Liver (tissue), 8 donors: ENCODE measurements at regions not wholly inside any gene's neighbourhood (a gene's known extent, or its start where the extent isn't known, plus 50 kb on each side); places are given as distances from the start of the nearest gene placed in this dataset.

Source experiments
- DNase-seq: peaks from one replicate; pipeline ENCODE4 v3.0.0-alpha.2; 2017; ENCODE audit warnings: low spot score
- H3K27ac ChIP-seq, 2 donors: one replicate each; pipeline ENCODE4 v1.7.0; 2013; ENCODE audit warnings: inconsistent platforms in 2 of 2, low read length in 2 of 2, control low read depth in 1 of 2, low read depth in 1 of 2, mild to moderate bottlenecking in 1 of 2
- H3K27me3 ChIP-seq, 4 donors: one replicate each; pipeline versions ENCODE4 v1.6.1 to v1.7.0; 2013; ENCODE audit warnings: low read length in 3 of 4, inconsistent platforms in 1 of 4, mild to moderate bottlenecking in 1 of 4, moderate library complexity in 1 of 4; ENCODE audit not compliant: control insufficient read depth in 4 of 4, insufficient read depth in 4 of 4
- H3K36me3 ChIP-seq, 4 donors: one replicate each; pipeline versions ENCODE4 v1.6.1 to v1.7.0; 2013; ENCODE audit warnings: low read length in 3 of 4, mild to moderate bottlenecking in 3 of 4, low read depth in 1 of 4, moderate library complexity in 1 of 4; ENCODE audit not compliant: control insufficient read depth in 4 of 4, insufficient read depth in 3 of 4
- H3K4me1 ChIP-seq, 4 donors: one replicate each; pipeline versions ENCODE4 v1.6.1 to v1.7.0; 2013; ENCODE audit warnings: low read length in 3 of 4, mild to moderate bottlenecking in 3 of 4, moderate library complexity in 1 of 4; ENCODE audit not compliant: control insufficient read depth in 4 of 4, insufficient read depth in 4 of 4
- H3K4me3 ChIP-seq, 3 donors: one replicate each; pipeline versions ENCODE4 v1.6.1 to v1.7.0; 2013; ENCODE audit warnings: low read length in 3 of 3, control low read depth in 1 of 3, low read depth in 1 of 3, mild to moderate bottlenecking in 1 of 3
- H3K9ac ChIP-seq, 2 donors: one replicate each; pipeline ENCODE4 v1.7.0; 2013; ENCODE audit warnings: low read length in 2 of 2, mild to moderate bottlenecking in 2 of 2, moderate library complexity in 2 of 2, control low read depth in 1 of 2, low read depth in 1 of 2
- H3K9me3 ChIP-seq, 4 donors: one replicate each; pipeline versions ENCODE4 v1.6.1 to v1.7.0; 2013; ENCODE audit warnings: low read length in 3 of 4; ENCODE audit not compliant: control insufficient read depth in 4 of 4
- EGR1 ChIP-seq, 2 donors: IDR thresholded peaks; 2 replicates each; pipeline ENCODE4 v1.6.1; 2016 to 2018; ENCODE audit warnings: antibody characterized with exemption in 2 of 2, low read depth in 2 of 2
- FOXA1 ChIP-seq: IDR thresholded peaks from 2 replicates; pipeline ENCODE4 v1.6.1; 2016; ENCODE audit warnings: antibody characterized with exemption
- FOXA2 ChIP-seq: IDR thresholded peaks from 2 replicates; pipeline ENCODE4 v1.6.1; 2016; ENCODE audit warnings: antibody characterized with exemption
- GABPA ChIP-seq, 2 donors: IDR thresholded peaks in 1 of 2; conservative IDR thresholded peaks in 1 of 2; 2 replicates each; pipeline ENCODE4 v1.6.1; 2016; ENCODE audit warnings: antibody characterized with exemption in 2 of 2, mild to moderate bottlenecking in 1 of 2, moderate library complexity in 1 of 2
- HNF4A ChIP-seq, 2 donors: conservative IDR thresholded peaks; 2 replicates each; pipeline ENCODE4 v1.6.1; 2016; ENCODE audit warnings: antibody characterized with exemption in 2 of 2, mild to moderate bottlenecking in 2 of 2
- HNF4G ChIP-seq: IDR thresholded peaks from 2 replicates; pipeline ENCODE4 v1.6.1; 2016; ENCODE audit warnings: antibody characterized with exemption
- JUND ChIP-seq, 2 donors: IDR thresholded peaks; 2 replicates each; pipeline ENCODE4 v1.6.1; 2016; ENCODE audit warnings: antibody characterized with exemption in 2 of 2
- NR2F2 ChIP-seq: IDR thresholded peaks from 2 replicates; pipeline ENCODE4 v1.6.1; 2016; ENCODE audit warnings: antibody characterized with exemption
- RAD21 ChIP-seq, 2 donors: IDR thresholded peaks; 2 replicates each; pipeline ENCODE4 v1.6.1; 2016; ENCODE audit warnings: antibody characterized with exemption in 2 of 2, mild to moderate bottlenecking in 2 of 2
- RXRA ChIP-seq, 2 donors: IDR thresholded peaks; 2 replicates each; pipeline ENCODE4 v1.6.1; 2017 to 2018; ENCODE audit warnings: antibody characterized with exemption in 2 of 2, mild to moderate bottlenecking in 1 of 2
- SP1 ChIP-seq: IDR thresholded peaks from 2 replicates; pipeline ENCODE4 v1.6.1; 2018; ENCODE audit warnings: antibody characterized with exemption, mild to moderate bottlenecking
- TAF1 ChIP-seq: conservative IDR thresholded peaks from 2 replicates; pipeline ENCODE4 v1.6.1; 2016; ENCODE audit warnings: antibody characterized with exemption, mild to moderate bottlenecking
- YY1 ChIP-seq: IDR thresholded peaks from 2 replicates; pipeline ENCODE4 v1.6.1; 2016; ENCODE audit warnings: antibody characterized with exemption, mild to moderate bottlenecking
- WGBS: extraction: QIAGEN DNeasy Blood & Tissue Kit; methylation state at CpG from one replicate; pipeline ENCODE4 v1.1.7; 2013; 5-methylcytosine and 5-hydroxymethylcytosine counted together
- TF ChIP-seq, protein P1 (sequence below): IDR thresholded peaks from 2 replicates; pipeline ENCODE4 v1.6.1; 2016; ENCODE audit warnings: antibody characterized with exemption
- TF ChIP-seq, protein P2 (sequence below): IDR thresholded peaks from 2 replicates; pipeline ENCODE4 v1.6.1; 2016; ENCODE audit warnings: antibody characterized with exemption
- TF ChIP-seq, protein P3 (sequence below): IDR thresholded peaks from 2 replicates; pipeline ENCODE4 v1.6.1; 2016; ENCODE audit warnings: antibody characterized with exemption
- TF ChIP-seq, protein P4 (sequence below): fragments of 150-350 bp; IDR thresholded peaks from 2 replicates; pipeline ENCODE4 v1.5.1; 2017; ENCODE audit warnings: improper control_type of control experiment, low read depth, low read length; ENCODE audit not compliant: missing input control
- TF ChIP-seq, protein P5 (sequence below): IDR thresholded peaks from 2 replicates; pipeline ENCODE4 v1.6.1; 2016; ENCODE audit warnings: antibody characterized with exemption, mild to moderate bottlenecking
- donor health status: healthy.
- donor health status: healthy.
- donor health status: healthy.
- donor health status: healthy.
- donor health status: healthy.

DNA sequence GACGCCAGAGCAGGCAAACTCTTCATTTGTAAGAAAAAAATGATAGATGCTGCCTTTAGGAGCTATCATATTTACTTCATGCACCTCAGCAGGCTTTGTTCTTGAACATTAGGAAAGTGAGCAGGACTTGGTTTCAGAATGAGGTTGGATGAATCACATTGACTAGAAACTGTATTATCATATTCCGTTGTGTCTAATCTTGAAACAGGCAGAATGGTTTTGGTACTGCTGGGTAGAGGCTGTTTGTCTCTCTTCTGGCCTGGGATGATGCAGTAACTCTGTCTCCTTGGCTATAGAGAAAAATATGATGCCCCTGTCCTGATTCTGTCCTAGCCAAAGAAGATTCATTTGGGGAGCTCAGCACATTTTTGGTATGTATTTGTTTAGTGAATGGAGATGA is 344.2 kb upstream of the GRM7 start:
- Histone ChIP-seq H3K9ac (no peak overlapping the region), H3K27ac (no peak overlapping the region), H3K36me3 (no peaks in the 10 kb centered on the region), H3K4me1 (no peaks in the 10 kb centered on the region), H3K9me3 (no peaks in the 10 kb centered on the region), H3K27me3 (peaks cover 0 to 3% (median 0%) of the 10 kb centered on the region in 4 donors), H3K4me3 (no peak overlapping the region)
- no peak for TF ChIP-seq GABPA (IDR thresholded peaks at IDR 0.05 in 1 of 2, conservative IDR thresholded peaks at IDR 0.05 in 1 of 2)
- TF ChIP-seq SP1, result no peak
- TF ChIP-seq EGR1 (IDR thresholded peaks at IDR 0.05; ENCODE audit: low read depth in 2 of 2), result no peak
- no peak for TF ChIP-seq YY1
- no peak for DNase-seq
- 63% methylated on average over 2 of the region's 2 CpGs for WGBS

DNA sequence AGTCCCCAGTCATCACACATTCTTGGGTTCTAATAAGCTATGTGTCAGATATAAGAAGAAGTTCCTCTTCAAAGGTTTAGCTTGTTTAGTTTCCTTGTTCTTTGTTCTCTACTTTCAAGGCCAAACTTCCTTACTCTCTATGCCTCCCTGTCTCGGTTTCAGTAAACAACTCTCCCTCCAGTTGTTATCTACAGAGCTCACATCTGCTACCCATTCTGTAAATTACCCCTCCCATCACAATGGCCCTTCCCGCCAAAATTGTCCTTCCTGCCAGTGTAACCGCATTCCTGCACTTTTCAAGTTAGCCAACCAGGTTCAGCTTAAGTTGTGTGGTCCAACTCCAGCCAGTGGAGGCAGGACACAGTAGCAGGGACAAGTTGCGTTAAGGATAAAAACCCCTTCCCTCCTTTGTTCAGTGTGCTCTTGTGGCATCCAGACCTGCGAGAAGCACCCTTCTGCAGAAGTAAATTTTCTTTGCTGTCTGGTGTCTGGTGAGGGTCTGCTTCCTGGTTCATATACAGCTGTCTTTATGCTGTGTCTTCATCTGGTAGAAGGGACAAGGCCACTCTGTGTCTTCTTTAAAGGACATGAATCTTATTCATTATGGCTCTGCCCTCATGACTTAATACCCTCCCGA is 342.1 kb upstream of the GRM7 start:
- DNase-seq, result no peak
- Histone ChIP-seq H3K36me3 (no peaks in the 10 kb centered on the region), H3K27me3 (peaks cover 0 to 3% (median 0%) of the 10 kb centered on the region in 4 donors), H3K27ac (no peak overlapping the region), H3K4me3 (no peak overlapping the region), H3K4me1 (no peaks in the 10 kb centered on the region), H3K9ac (no peak overlapping the region), H3K9me3 (no peaks in the 10 kb centered on the region)
- WGBS, result 62% methylated on average over 6 of the region's 6 CpGs
- TF ChIP-seq EGR1 (IDR thresholded peaks at IDR 0.05; ENCODE audit: low read depth in 2 of 2), result no peak

DNA sequence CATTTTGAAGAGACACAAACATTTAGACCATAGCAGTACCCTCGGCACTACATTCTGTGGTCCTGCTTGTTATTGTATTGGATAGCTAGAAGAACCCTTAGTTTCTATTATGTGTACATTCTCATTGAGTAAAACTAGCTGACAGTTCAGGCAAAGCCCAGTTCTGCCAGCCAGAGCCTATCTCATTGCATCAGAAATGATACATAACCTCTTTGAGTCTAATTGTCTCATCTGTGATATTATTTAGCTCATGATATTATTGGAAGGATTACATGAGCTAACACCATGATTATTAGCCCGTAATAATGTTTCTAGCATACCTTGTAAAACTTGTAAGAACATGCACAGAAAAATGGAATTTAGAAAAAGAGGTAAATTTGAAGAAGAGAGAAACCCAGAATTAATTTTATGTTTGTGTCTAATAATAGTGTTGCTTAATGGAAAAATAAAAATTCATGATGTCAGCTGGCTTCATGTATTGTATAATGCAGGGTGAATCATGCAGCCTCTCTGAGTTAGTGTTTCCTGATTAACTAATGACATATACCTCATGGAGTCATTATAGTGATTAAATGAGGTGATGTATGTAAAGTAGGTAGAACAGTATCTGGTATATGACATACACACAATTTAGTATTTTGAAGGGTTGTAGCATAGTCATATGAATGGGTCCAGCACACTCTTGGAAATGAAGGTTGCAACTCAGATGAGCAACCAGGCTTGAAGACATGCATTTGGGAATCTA is 339.4 kb upstream of the GRM7 start:
- Histone ChIP-seq H3K9me3 (no peaks in the 10 kb centered on the region), H3K4me1 (no peaks in the 10 kb centered on the region), H3K27ac (no peak overlapping the region), H3K27me3 (no peaks in the 10 kb centered on the region), H3K9ac (no peak overlapping the region), H3K4me3 (no peak overlapping the region), H3K36me3 (no peaks in the 10 kb centered on the region)
- TF ChIP-seq SP1, result no peak
- TF ChIP-seq JUND (IDR thresholded peaks at IDR 0.05), result no peak
- no peak for TF ChIP-seq EGR1 (IDR thresholded peaks at IDR 0.05; ENCODE audit: low read depth in 2 of 2)
- TF ChIP-seq, protein P1, sequence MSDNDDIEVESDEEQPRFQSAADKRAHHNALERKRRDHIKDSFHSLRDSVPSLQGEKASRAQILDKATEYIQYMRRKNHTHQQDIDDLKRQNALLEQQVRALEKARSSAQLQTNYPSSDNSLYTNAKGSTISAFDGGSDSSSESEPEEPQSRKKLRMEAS, result no peak
- no peak for TF ChIP-seq RAD21 (IDR thresholded peaks at IDR 0.05)
- TF ChIP-seq RXRA (IDR thresholded peaks at IDR 0.05), result no peak
- TF ChIP-seq, protein P2, sequence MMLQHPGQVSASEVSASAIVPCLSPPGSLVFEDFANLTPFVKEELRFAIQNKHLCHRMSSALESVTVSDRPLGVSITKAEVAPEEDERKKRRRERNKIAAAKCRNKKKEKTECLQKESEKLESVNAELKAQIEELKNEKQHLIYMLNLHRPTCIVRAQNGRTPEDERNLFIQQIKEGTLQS, result no peak
- TF ChIP-seq TAF1, result no peak
- TF ChIP-seq FOXA2, result no peak
- TF ChIP-seq, protein P3, sequence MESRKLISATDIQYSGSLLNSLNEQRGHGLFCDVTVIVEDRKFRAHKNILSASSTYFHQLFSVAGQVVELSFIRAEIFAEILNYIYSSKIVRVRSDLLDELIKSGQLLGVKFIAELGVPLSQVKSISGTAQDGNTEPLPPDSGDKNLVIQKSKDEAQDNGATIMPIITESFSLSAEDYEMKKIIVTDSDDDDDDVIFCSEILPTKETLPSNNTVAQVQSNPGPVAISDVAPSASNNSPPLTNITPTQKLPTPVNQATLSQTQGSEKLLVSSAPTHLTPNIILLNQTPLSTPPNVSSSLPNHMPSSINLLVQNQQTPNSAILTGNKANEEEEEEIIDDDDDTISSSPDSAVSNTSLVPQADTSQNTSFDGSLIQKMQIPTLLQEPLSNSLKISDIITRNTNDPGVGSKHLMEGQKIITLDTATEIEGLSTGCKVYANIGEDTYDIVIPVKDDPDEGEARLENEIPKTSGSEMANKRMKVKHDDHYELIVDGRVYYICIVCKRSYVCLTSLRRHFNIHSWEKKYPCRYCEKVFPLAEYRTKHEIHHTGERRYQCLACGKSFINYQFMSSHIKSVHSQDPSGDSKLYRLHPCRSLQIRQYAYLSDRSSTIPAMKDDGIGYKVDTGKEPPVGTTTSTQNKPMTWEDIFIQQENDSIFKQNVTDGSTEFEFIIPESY, result no peak
- no peak for TF ChIP-seq GABPA (IDR thresholded peaks at IDR 0.05 in 1 of 2, conservative IDR thresholded peaks at IDR 0.05 in 1 of 2)
- TF ChIP-seq, protein P4, sequence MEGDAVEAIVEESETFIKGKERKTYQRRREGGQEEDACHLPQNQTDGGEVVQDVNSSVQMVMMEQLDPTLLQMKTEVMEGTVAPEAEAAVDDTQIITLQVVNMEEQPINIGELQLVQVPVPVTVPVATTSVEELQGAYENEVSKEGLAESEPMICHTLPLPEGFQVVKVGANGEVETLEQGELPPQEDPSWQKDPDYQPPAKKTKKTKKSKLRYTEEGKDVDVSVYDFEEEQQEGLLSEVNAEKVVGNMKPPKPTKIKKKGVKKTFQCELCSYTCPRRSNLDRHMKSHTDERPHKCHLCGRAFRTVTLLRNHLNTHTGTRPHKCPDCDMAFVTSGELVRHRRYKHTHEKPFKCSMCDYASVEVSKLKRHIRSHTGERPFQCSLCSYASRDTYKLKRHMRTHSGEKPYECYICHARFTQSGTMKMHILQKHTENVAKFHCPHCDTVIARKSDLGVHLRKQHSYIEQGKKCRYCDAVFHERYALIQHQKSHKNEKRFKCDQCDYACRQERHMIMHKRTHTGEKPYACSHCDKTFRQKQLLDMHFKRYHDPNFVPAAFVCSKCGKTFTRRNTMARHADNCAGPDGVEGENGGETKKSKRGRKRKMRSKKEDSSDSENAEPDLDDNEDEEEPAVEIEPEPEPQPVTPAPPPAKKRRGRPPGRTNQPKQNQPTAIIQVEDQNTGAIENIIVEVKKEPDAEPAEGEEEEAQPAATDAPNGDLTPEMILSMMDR, result no peak
- no peak for TF ChIP-seq HNF4G
- no peak for TF ChIP-seq YY1
- TF ChIP-seq HNF4A (conservative IDR thresholded peaks at IDR 0.05), result no peak
- TF ChIP-seq FOXA1, result no peak
- TF ChIP-seq, protein P5, sequence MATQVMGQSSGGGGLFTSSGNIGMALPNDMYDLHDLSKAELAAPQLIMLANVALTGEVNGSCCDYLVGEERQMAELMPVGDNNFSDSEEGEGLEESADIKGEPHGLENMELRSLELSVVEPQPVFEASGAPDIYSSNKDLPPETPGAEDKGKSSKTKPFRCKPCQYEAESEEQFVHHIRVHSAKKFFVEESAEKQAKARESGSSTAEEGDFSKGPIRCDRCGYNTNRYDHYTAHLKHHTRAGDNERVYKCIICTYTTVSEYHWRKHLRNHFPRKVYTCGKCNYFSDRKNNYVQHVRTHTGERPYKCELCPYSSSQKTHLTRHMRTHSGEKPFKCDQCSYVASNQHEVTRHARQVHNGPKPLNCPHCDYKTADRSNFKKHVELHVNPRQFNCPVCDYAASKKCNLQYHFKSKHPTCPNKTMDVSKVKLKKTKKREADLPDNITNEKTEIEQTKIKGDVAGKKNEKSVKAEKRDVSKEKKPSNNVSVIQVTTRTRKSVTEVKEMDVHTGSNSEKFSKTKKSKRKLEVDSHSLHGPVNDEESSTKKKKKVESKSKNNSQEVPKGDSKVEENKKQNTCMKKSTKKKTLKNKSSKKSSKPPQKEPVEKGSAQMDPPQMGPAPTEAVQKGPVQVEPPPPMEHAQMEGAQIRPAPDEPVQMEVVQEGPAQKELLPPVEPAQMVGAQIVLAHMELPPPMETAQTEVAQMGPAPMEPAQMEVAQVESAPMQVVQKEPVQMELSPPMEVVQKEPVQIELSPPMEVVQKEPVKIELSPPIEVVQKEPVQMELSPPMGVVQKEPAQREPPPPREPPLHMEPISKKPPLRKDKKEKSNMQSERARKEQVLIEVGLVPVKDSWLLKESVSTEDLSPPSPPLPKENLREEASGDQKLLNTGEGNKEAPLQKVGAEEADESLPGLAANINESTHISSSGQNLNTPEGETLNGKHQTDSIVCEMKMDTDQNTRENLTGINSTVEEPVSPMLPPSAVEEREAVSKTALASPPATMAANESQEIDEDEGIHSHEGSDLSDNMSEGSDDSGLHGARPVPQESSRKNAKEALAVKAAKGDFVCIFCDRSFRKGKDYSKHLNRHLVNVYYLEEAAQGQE, result no peak
- no peak for TF ChIP-seq NR2F2
- no peak for DNase-seq
- 67% methylated on average over 2 of the region's 2 CpGs for WGBS
